ENCODE measurements at regions not wholly inside any gene's neighbourhood (a gene's known extent, or its start where the extent isn't known, plus 50 kb on each side); places are given as distances from the start of the nearest gene placed in this dataset.
"Not testable (repeated sequence)": the region's sequence is repeated elsewhere in the genome, so short reads cannot be mapped to it uniquely, and the experiment has no call there.

DNA sequence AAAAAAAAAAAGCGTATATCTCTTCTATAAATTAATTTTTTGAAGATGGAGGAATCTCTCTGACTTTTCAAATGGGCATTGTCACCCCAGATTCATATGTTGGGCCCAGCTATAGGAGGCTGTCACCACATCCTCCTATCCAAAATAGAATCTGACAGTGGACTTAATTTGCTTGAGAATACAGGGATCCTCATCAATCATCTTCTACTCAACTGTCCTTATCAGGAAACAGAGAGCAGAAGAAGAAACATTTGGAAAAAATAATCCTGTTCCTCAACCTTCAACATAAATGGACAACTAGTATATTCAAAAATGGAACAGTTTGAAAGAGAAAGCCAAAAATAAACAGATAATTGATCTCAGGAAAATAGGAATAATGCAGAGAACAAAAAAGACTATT is 725.4 kb upstream of the INTU start:
- no peak for DNase-seq

- DNase-seq, result no peak
Observed at GRCh38 chr4:126916049-126916625, 716.6 kb upstream of the INTU start.

DNA sequence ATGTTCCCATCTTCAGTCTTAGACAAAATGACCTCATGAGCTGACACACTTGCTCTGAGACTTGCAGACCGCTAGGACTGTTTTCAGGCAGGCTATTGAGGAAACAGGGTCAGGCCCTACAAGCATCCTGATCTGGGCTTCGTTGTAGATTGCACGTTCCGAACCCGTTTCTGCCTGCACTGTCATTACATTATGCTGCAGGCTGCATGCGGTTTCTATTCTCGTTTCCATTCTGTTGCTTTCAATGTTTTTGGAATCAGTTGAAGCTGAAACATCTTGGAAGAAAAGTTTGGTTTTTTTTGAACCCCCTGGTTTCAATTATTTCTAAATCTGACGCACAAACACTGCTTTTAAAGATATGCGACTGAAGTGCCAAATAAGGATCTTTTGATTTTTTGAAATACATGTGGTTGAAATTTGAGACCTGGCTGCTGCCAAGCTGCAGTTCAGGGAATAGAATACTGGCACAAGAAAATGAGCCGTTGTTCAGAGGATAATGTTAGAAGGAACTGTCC is 716.1 kb upstream of the INTU start:
- no peak for DNase-seq

GRCh38 chr4:126922328-126922938 is 710.3 kb upstream of the INTU start:
- not testable (repeated sequence) for DNase-seq

DNA sequence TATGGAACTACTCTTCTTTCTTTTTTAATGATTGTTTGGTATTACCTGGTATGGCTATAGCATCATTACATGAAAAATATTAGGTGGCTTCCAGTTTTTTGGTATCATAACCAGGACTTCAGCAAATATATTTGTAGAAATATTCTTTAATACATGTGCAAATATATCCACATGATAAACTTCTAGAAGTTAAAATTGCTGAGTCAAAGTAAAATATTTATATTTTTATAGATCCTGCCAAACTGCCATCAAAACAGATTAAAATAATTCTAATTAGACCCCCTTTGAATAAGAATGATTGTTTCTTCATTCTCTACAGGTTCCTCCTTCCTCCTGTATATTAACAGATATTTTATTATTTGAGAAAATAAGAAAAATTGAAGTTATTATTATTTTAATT is 708.5 kb upstream of the INTU start:
- DNase-seq, result no peak

- not testable (repeated sequence) for DNase-seq
Observed at GRCh38 chr4:126930059-126930458, 702.7 kb upstream of the INTU start.

DNA sequence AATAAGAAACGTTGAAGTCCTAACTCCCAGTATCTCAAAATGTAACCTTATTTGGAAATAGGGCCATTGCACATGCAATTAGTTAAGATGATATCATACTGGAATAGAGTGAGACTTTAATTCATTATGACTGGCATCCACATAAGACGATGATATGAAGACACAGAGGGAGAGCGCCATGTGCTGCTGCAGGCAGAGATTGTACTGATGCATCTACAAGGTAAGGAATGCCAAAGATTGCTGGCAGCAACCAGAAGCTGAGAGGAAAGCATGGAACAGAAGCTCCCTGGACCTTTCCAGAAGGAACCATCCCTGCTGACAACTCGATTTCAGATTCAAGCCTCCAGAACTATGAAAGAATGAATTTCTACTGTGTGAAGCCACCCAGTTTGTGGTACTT is 697.0 kb upstream of the INTU start:
- no peak for DNase-seq

GRCh38 chr4:126937342-126937741 is 695.4 kb upstream of the INTU start:
- no peak for DNase-seq

- DNase-seq, result no peak
Observed at GRCh38 chr4:126937846-126938422, 694.8 kb upstream of the INTU start.

DNA sequence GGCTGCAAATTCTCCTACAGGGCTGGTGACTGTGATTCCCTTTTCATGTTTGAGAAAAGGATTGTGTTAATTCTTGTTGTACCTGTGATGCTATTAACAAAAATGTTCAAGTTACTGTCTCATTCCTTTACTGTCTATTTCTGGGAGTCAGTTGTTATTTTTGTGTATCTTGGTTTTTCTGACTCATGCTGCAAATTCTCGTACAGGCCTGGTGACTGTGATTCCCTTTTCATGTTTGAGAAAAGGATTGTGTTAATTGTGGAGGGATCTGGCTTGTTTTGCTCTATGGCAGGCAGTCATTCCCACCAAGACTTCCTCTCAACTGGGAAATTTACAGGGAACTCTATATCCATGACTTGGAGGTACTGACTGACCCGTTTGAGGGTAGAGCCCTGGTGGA is 693.4 kb upstream of the INTU start:
- DNase-seq, result no peak

- DNase-seq, result no peak
Observed at GRCh38 chr4:126947536-126947935, 685.2 kb upstream of the INTU start.

DNA sequence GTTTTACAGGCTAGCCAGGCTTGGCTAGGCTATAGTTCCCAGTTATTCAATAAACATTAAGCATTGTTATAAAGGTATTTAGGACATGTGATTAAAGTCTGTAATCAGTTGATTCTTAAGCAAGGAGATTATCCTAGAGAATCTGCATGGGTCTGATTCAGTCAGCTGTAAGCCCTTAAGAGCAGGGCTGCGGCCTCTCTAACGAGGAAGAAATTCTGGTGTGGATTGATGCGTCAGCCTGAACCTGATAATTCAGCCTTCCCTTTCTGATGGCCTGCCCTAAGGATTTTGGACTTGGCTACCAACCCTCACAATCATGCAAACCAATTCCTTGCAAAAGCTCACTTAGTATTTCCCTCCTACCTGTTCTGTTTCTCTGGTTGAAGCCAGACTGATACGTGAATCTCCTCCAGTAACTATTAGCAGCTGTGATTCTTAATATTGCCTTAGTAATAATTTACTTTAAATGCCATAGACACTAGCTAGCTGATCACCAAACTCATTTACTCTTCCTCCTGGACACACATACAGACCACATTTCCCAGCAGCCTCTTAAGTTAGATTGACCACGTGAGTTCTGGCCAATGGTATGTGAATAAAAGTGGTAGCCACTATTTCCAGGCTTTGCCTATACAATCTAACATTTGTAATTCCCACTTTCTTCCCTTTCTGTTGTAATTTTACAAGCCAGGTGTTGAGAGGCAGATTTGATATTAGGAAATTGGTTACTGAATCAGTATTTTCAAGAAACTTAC is 678.0 kb upstream of the INTU start:
- no peak for DNase-seq

DNA sequence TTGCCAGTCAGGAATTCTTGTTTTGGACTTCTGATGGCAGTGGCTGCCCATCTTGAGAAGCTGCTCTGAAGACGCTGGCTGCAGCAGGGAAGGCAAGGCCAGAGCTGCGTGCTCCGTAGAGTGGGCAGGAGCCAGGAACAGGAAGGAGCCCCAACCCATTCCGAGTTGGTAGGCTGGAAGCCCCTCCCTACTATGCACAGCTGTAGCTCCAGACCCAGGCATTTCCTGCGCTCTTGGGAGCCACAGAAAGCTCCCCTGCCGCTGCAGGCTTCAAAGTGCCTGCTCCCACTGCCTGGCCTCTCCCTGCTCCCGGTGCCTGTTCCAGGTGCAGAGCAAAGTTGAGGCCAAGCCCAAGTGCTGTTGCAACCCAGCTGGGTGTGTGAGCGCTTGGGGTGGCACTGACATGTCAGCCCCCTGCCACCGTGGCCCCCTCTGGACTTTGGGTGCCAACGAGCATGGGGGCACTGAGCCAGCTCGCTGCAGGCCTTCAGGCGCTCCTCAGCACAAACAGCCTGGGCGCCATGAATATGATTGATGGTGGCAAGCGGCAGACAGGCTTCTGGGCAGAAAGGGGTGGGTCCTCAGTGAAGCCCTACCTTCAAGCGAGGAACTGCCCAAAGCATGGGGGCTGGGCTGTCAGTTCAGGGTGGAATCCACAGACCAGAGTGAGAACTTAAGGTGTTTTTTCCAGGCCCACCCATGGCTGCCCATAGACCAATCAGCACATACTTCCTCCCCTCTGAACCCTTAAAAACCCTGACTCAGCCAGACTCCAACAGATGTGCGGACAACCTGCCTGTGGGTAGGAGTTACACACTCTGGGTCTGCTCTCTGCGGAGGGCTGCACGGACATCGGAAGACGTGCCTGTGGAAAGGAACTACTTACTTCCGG is 677.2 kb upstream of the INTU start:
- DNase-seq, result no peak

- no peak for DNase-seq
Observed at GRCh38 chr4:126956184-126956897, 676.4 kb upstream of the INTU start.

DNA sequence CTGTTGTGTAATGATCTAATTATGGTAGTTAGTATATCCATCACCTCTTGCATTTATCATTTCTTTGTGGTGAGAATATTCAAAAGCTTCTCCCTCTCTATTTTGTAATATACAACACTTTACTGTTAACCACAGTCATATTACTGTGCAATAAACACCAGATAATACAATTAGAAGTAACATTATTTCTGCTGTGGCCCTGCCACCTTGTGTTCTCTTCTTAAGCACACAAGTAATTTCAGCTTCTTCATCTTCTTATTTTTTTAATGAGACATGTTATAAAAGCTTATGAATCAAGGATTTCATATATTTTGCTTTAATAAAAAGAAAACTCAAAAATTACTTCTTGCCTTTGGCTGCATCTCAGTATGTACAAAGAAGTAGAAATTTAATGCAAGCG is 675.2 kb upstream of the INTU start:
- DNase-seq, result no peak

DNA sequence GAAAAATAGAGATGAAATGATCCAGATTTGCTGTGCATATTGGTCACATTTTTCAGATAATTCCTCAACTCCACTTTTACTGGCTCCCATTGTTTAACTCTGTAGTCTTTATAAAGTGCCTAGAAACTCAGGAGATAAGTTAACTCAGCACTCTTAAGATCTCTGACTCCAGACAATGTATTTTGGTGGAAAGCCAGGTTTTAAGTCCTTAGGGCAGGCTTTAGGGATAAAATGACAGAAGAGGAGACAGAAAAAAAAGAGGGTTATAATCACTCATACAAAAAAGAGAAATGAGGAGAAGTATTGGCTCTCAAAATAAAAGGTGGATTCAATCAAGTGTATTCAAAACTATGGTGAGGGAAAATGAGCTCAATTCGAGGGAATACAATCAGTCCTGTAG is 674.8 kb upstream of the INTU start:
- no peak for DNase-seq

GRCh38 chr4:126958482-126958881 is 674.3 kb upstream of the INTU start:
- no peak for DNase-seq

GRCh38 chr4:126959056-126959745 is 673.6 kb upstream of the INTU start:
- DNase-seq, result no peak

- DNase-seq, result no peak
Observed at GRCh38 chr4:126960760-126961159, 672.0 kb upstream of the INTU start.

DNA sequence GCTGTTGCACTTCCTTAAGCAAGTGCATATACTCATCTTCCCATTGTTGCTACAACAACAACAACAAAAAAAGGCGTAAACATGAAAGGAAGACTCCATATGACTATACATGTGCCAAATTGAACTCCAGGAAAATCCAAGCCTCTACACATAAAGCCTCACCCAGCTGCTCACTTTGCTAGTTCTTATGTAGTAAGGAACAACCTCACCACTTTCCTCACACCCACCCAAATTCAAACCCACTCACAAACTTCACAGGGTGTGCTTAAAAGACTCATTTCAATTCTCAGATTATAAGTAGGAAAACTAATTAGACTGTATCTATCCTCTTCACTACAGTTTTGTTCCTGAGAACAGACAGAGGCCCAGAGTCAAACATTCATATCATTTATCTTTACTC is 671.1 kb upstream of the INTU start:
- no peak for DNase-seq

DNA sequence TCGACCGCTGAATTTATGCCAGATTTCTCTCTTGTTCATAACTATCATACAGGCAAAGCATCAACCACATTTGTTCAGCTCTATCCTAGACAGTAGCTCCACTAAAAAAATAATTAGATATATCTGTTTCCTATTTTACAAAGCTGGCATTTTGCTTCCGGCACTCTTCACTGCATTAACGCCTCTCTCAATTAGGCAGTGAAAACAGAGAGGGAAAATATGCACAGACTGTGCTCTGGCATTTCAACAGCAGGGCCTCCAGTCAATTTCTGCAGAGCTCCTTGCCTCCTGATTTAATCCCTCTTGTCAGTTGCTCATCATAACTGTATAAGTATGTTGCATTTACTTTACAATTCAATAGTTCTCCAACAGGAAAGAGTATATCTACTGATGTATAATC is 666.9 kb upstream of the INTU start:
- no peak for DNase-seq
